Testis (tissue), 2 donors: ENCODE measurements at regions not wholly inside any gene's neighbourhood (a gene's known extent, or its start where the extent isn't known, plus 50 kb on each side); places are given as distances from the start of the nearest gene placed in this dataset.

Source experiments
- DNase-seq: peaks from one replicate; pipeline ENCODE4 v3.0.0-alpha.2; 2019
- H3K27ac ChIP-seq, 2 donors: fragments of 200-600 bp; sonication (generic); one replicate each; pipeline ENCODE4 v1.5.1; 2019
- H3K27me3 ChIP-seq: fragments of 200-600 bp; sonication (generic); one replicate; pipeline ENCODE4 v1.5.1; 2019
- H3K36me3 ChIP-seq: fragments of 200-600 bp; sonication (generic); one replicate; pipeline ENCODE4 v1.5.1; 2017; ENCODE audit warnings: low read depth; ENCODE audit errors: missing control alignments
- H3K4me1 ChIP-seq: fragments of 200-600 bp; sonication (generic); one replicate; pipeline ENCODE4 v1.5.1; 2019
- H3K4me3 ChIP-seq, 2 donors: fragments of 200-600 bp; sonication (generic); one replicate each; pipeline ENCODE4 v1.5.1; 2017 to 2019
- H3K9me3 ChIP-seq: fragments of 200-600 bp; sonication (generic); one replicate; pipeline ENCODE4 v1.5.1; 2017
- CTCF ChIP-seq, 3 experiments: fragments of 450-650 bp in 2 of 3; fragments of 200-600 bp in 1 of 3; sonication (generic) in 1 of 3; IDR thresholded peaks; one replicate each; pipeline ENCODE4 v1.5.1; 2016 to 2019; ENCODE audit warnings: antibody characterized with exemption in 3 of 3, mild to moderate bottlenecking in 2 of 3, moderate library complexity in 1 of 3
- POLR2A ChIP-seq: fragments of 450-650 bp; IDR thresholded peaks from one replicate; pipeline ENCODE4 v1.6.1; 2017; ENCODE audit warnings: antibody characterized with exemption, mild to moderate bottlenecking, moderate library complexity
- WGBS, 2 donors: methylation state at CpG; one replicate each; pipeline ENCODE4 v1.1.5; 2018; 5-methylcytosine and 5-hydroxymethylcytosine counted together
- intact Hi-C: fragments of 100-400 bp; cut with DNase I; formaldehyde crosslinking; loops from one replicate; pipeline ENCODE4 v1.15.1; 2023; ENCODE audit warnings: low total_unique reads

GRCh38 chr14:84804468-84804867 is 725.5 kb upstream of the FLRT2 start:
- Histone ChIP-seq H3K4me3 (no peak overlapping the region), H3K4me1 (no peaks in the 10 kb centered on the region), H3K9me3 (no peaks in the 10 kb centered on the region), H3K27ac (no peak overlapping the region), H3K36me3 (no peaks in the 10 kb centered on the region), H3K27me3 (no peaks in the 10 kb centered on the region)
- TF ChIP-seq POLR2A (no peak), CTCF (IDR thresholded peaks at IDR 0.05) (no peak)
- 27 to 41% methylated on average over 1 of the region's 1 CpG for WGBS, 2 donors
- no peak for DNase-seq
- intact Hi-C loops: no loop called here

- no peak for DNase-seq
- no peak overlapping the region for H3K27ac ChIP-seq
- no peaks in the 10 kb centered on the region for H3K9me3 ChIP-seq
- no peaks in the 10 kb centered on the region for H3K27me3 ChIP-seq
- H3K4me1 ChIP-seq: no peaks in the 10 kb centered on the region
- H3K36me3 ChIP-seq: no peaks in the 10 kb centered on the region
- no peak for TF ChIP-seq POLR2A
- TF ChIP-seq CTCF (IDR thresholded peaks at IDR 0.05): no peak
- intact Hi-C loops: no loop called here
- 71 to 76% methylated on average over 1 of the region's 1 CpG for WGBS, 2 donors
- H3K4me3 ChIP-seq: no peak overlapping the region
These were observed 725.0 kb upstream of the FLRT2 start for GRCh38 chr14:84804895-84805294.

- no peak for DNase-seq
- H3K9me3 ChIP-seq: no peaks in the 10 kb centered on the region
- no peak overlapping the region for H3K27ac ChIP-seq
- intact Hi-C loops: no loop called here
- H3K4me1 ChIP-seq: no peaks in the 10 kb centered on the region
- no peaks in the 10 kb centered on the region for H3K27me3 ChIP-seq
- H3K36me3 ChIP-seq: no peaks in the 10 kb centered on the region
- no peak overlapping the region for H3K4me3 ChIP-seq
- no peak for TF ChIP-seq POLR2A
- no peak for TF ChIP-seq CTCF (IDR thresholded peaks at IDR 0.05)
These were observed 723.8 kb upstream of the FLRT2 start for GRCh38 chr14:84806181-84806580.

- Histone ChIP-seq H3K36me3 (no peaks in the 10 kb centered on the region), H3K9me3 (no peaks in the 10 kb centered on the region), H3K27ac (no peak overlapping the region), H3K27me3 (no peaks in the 10 kb centered on the region), H3K4me3 (no peak overlapping the region), H3K4me1 (no peaks in the 10 kb centered on the region)
- 59% methylated on average over 4 of the region's 4 CpGs for WGBS, 2 donors
- intact Hi-C loops: no loop called here
- TF ChIP-seq POLR2A (no peak), CTCF (IDR thresholded peaks at IDR 0.05) (no peak)
- DNase-seq: no peak
These were observed 723.3 kb upstream of the FLRT2 start for GRCh38 chr14:84806622-84807021.

- Histone ChIP-seq H3K36me3 (no peaks in the 10 kb centered on the region), H3K27me3 (no peaks in the 10 kb centered on the region), H3K27ac (no peak overlapping the region), H3K4me3 (no peak overlapping the region), H3K4me1 (no peaks in the 10 kb centered on the region), H3K9me3 (no peaks in the 10 kb centered on the region)
- peak; percentile 37 for DNase-seq
- no peak for TF ChIP-seq CTCF (IDR thresholded peaks at IDR 0.05)
- no peak for TF ChIP-seq POLR2A
- intact Hi-C loops: no loop called here
- WGBS, 2 donors: 58 to 65% methylated on average over 3 of the region's 3 CpGs
These were observed 722.3 kb upstream of the FLRT2 start for GRCh38 chr14:84807673-84808072.
